ENCODE measurements at regions not wholly inside any gene's neighbourhood (a gene's known extent, or its start where the extent isn't known, plus 50 kb on each side); places are given as distances from the start of the nearest gene placed in this dataset.
A peak's percentile ranks its signal among the peaks of the same experiment; 100 is the strongest.

GRCh38 chr20:11054266-11054993 lies 380.6 kb upstream of the JAG1 start:
- H3K4me3 ChIP-seq (ENCODE audit: low read depth, low read length): no peak overlapping the region
- no peak for DNase-seq (ENCODE audit: low read depth)
- TF ChIP-seq CTCF (IDR thresholded peaks at IDR 0.05; ENCODE audit: insufficient read depth, low read depth, low read length, missing control alignments): no peak

- peak; percentile 84 for DNase-seq (ENCODE audit: low read depth)
- H3K4me3 ChIP-seq (ENCODE audit: low read depth, low read length): no peak overlapping the region
- no peak for TF ChIP-seq CTCF (IDR thresholded peaks at IDR 0.05; ENCODE audit: insufficient read depth, low read depth, low read length, missing control alignments)
These were observed 382.6 kb upstream of the JAG1 start for GRCh38 chr20:11056414-11056813.

- no peak overlapping the region for H3K4me3 ChIP-seq (ENCODE audit: low read depth, low read length)
- no peak for DNase-seq (ENCODE audit: low read depth)
- TF ChIP-seq CTCF (IDR thresholded peaks at IDR 0.05; ENCODE audit: insufficient read depth, low read depth, low read length, missing control alignments): no peak
These were observed 383.8 kb upstream of the JAG1 start for GRCh38 chr20:11057624-11058023.

DNA sequence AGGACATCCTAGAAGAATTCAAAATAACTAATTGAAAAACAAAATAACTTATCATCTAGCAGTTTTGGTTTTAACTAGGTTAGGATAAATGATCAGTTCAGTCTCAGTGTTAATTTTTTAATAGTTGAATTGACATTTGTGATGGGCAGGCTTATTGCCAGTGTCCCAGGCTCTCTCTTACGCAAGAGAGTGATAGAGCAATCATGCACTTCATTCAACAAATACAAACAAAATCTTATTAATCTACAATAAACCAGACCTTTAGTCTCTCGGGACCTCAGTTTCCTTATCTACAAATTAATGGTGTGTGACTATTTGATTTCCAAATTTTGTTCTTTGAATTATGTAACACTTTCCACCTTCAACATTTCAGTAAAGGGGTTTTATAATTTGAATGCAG lies 385.9 kb upstream of the JAG1 start:
- H3K4me3 ChIP-seq (ENCODE audit: low read depth, low read length): no peak overlapping the region
- no peak for TF ChIP-seq CTCF (IDR thresholded peaks at IDR 0.05; ENCODE audit: insufficient read depth, low read depth, low read length, missing control alignments)
- DNase-seq (ENCODE audit: low read depth): no peak

- no peak for TF ChIP-seq CTCF (IDR thresholded peaks at IDR 0.05; ENCODE audit: insufficient read depth, low read depth, low read length, missing control alignments)
- H3K4me3 ChIP-seq (ENCODE audit: low read depth, low read length): no peak overlapping the region
- DNase-seq (ENCODE audit: low read depth): no peak
These were observed 386.8 kb upstream of the JAG1 start for GRCh38 chr20:11060423-11061185.

DNA sequence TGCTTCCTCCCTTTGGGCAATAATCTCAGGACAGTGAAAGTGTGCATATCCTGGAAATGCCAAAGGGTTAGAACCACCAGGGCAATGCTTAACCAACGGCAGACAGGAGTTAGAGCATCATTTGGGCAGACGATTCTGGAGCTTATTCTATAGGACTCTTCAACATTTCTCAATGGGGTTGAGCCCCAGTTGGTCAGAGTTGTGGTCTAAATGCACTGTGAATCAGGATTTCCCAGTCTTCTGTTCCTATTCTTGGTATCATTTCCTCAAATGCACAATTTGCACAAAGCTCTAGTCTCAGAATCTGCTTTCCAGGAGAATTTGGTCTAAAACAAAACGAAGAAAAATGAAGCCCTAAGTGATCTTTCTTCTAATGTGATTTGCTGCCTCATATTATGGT lies 389.6 kb upstream of the JAG1 start:
- DNase-seq (ENCODE audit: low read depth): no peak
- TF ChIP-seq CTCF (IDR thresholded peaks at IDR 0.05; ENCODE audit: insufficient read depth, low read depth, low read length, missing control alignments): no peak
- no peak overlapping the region for H3K4me3 ChIP-seq (ENCODE audit: low read depth, low read length)
